ENCODE measurements at regions not wholly inside any gene's neighbourhood (a gene's known extent, or its start where the extent isn't known, plus 50 kb on each side); places are given as distances from the start of the nearest gene placed in this dataset.
"Not testable (repeated sequence)": the region's sequence is repeated elsewhere in the genome, so short reads cannot be mapped to it uniquely, and the experiment has no call there.

DNA sequence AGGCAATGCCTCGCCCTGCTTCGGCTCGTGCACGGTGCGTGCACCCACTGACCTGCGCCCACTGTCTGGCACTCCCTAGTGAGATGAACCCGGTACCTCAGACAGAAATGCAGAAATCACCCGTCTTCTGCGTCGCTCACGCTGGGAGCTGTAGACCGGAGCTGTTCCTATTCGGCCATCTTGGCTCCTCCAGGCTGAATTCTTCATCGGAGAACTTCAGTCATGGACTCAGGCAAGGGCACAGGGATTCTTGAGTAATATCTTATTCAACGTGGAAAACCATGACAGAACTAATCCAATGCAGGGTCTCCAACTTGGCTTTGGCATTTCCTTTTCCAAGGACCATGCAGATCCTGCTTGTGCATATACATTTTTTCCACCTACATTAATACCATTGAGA, 190.7 kb downstream of the SH2D4B start:
- TF ChIP-seq, protein P1, sequence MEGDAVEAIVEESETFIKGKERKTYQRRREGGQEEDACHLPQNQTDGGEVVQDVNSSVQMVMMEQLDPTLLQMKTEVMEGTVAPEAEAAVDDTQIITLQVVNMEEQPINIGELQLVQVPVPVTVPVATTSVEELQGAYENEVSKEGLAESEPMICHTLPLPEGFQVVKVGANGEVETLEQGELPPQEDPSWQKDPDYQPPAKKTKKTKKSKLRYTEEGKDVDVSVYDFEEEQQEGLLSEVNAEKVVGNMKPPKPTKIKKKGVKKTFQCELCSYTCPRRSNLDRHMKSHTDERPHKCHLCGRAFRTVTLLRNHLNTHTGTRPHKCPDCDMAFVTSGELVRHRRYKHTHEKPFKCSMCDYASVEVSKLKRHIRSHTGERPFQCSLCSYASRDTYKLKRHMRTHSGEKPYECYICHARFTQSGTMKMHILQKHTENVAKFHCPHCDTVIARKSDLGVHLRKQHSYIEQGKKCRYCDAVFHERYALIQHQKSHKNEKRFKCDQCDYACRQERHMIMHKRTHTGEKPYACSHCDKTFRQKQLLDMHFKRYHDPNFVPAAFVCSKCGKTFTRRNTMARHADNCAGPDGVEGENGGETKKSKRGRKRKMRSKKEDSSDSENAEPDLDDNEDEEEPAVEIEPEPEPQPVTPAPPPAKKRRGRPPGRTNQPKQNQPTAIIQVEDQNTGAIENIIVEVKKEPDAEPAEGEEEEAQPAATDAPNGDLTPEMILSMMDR (IDR thresholded peaks at IDR 0.05) = not testable (repeated sequence)
- TF ChIP-seq POLR2A, EP300 (IDR thresholded peaks at IDR 0.05): not testable (repeated sequence)

All from tibial nerve (tissue), 4 donors.